Lower leg skin (tissue), 4 donors: ENCODE measurements at regions not wholly inside any gene's neighbourhood (a gene's known extent, or its start where the extent isn't known, plus 50 kb on each side); places are given as distances from the start of the nearest gene placed in this dataset.

Experiments
- DNase-seq, 2 donors: peaks; one replicate each; pipeline ENCODE4 v3.0.0-alpha.2; 2019; ENCODE audit warnings: low spot score in 2 of 2
- H3K4me3 ChIP-seq: fragments of 200-600 bp; sonication (generic); 2 replicates; pipeline ENCODE4 v1.5.1; 2017; ENCODE audit warnings: mild to moderate bottlenecking, low read depth; ENCODE audit not compliant: poor library complexity, severe bottlenecking
- CTCF ChIP-seq, 3 donors: fragments of 450-650 bp; IDR thresholded peaks; one replicate each; pipeline ENCODE4 v1.5.1; 2016; ENCODE audit warnings: antibody characterized with exemption in 3 of 3, mild to moderate bottlenecking in 3 of 3, moderate library complexity in 2 of 3
- POLR2A ChIP-seq, 2 donors: fragments of 450-650 bp; IDR thresholded peaks; one replicate each; pipeline ENCODE4 v1.6.1; 2016 to 2017; ENCODE audit warnings: antibody characterized with exemption in 2 of 2, mild to moderate bottlenecking in 1 of 2, moderate library complexity in 1 of 2
- WGBS, 2 donors: methylation state at CpG; one replicate each; pipeline ENCODE4 v1.1.5; 2018; 5-methylcytosine and 5-hydroxymethylcytosine counted together
- intact Hi-C: fragments of 100-400 bp; cut with DNase I; formaldehyde crosslinking; loops from one replicate; pipeline ENCODE4 v1.15.0; 2023; ENCODE audit warnings: low total_unique reads

GRCh38 chrX:115892787-115893671 lies 277.5 kb upstream of the AGTR2 start:
- 54 to 85% methylated on average over 6 to 12 of the region's 13 CpGs for WGBS, 2 donors
- peak in 1 of 2 donors; percentile 82 for DNase-seq
- intact Hi-C loops: no loop called here
- TF ChIP-seq CTCF (IDR thresholded peaks at IDR 0.05): no peak
- no peak for TF ChIP-seq POLR2A (IDR thresholded peaks at IDR 0.05)
- H3K4me3 ChIP-seq: no peak overlapping the region

GRCh38 chrX:115894087-115894486 lies 276.5 kb upstream of the AGTR2 start:
- TF ChIP-seq POLR2A (IDR thresholded peaks at IDR 0.05) (no peak), CTCF (IDR thresholded peaks at IDR 0.05) (no peak)
- intact Hi-C loops: no loop called here
- DNase-seq: no peak
- 48 to 57% methylated on average over 4 of the region's 4 CpGs for WGBS, 2 donors
- H3K4me3 ChIP-seq: no peak overlapping the region

- intact Hi-C loops: no loop called here
- DNase-seq: no peak
- TF ChIP-seq CTCF (IDR thresholded peaks at IDR 0.05) (no peak), POLR2A (IDR thresholded peaks at IDR 0.05) (no peak)
- WGBS, 2 donors: 79 to 93% methylated on average over 3 to 6 of the region's 6 CpGs
- H3K4me3 ChIP-seq: no peak overlapping the region
These were observed 274.7 kb upstream of the AGTR2 start for GRCh38 chrX:115895678-115896329.

- no peak overlapping the region for H3K4me3 ChIP-seq
- no peak for DNase-seq
- intact Hi-C loops: no loop called here
- WGBS, 2 donors: 77 to 95% methylated on average over 4 to 5 of the region's 5 CpGs
- TF ChIP-seq CTCF (IDR thresholded peaks at IDR 0.05): no peak
- TF ChIP-seq POLR2A (IDR thresholded peaks at IDR 0.05): no peak
These were observed 274.2 kb upstream of the AGTR2 start for GRCh38 chrX:115896362-115896761.

- intact Hi-C loops: no loop called here
- no peak for DNase-seq
- TF ChIP-seq CTCF (IDR thresholded peaks at IDR 0.05) (no peak), POLR2A (IDR thresholded peaks at IDR 0.05) (no peak)
- no peak overlapping the region for H3K4me3 ChIP-seq
- 82 to 97% methylated on average over 5 to 6 of the region's 8 CpGs for WGBS, 2 donors
These were observed 272.6 kb upstream of the AGTR2 start for GRCh38 chrX:115897956-115898355.
